ENCODE measurements at regions not wholly inside any gene's neighbourhood (a gene's known extent, or its start where the extent isn't known, plus 50 kb on each side); places are given as distances from the start of the nearest gene placed in this dataset.

DNA sequence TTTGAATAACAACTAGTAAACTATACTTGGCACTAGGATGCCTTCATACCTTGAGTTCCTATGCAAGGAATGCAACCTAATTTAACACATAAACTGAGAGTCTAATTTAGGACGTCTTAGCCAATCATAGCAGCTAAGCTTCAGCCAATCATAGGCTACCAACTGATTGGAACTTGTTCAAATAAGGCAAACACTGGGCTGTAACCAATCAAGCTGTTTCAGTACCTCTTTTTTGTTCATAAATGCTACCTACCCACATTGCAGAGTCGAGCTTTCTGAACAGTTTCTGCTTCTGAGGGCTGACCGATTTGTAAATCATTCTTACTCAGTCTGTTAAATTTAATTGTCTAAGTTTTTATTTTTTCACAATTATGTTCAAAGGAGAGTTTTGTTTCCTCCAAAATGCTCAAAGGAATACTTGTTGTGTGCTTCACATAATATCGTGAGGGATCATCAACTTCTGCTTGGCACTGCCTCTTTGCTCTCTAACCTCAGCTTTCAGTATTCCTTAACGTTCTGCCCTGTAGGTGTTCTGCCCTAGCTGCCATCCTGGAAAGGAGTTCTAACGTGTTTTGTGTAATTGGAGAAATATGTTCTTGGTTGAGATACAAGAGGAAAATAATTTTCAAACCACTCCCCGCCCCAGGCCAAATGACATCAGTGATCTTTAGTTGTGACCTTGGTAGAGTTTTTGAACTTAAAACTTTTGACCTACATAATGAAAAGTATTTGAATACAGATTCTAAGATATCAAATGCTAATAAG is 380.4 kb upstream of the MIS18BP1 start (continued):
- no peak for TF ChIP-seq EZH2 (IDR thresholded peaks at IDR 0.05; ENCODE audit: low read depth, unreplicated experiment)
- TF ChIP-seq NANOG (IDR thresholded peaks at IDR 0.05; ENCODE audit: borderline replicate concordance), result no peak
- TF ChIP-seq STAT1 (IDR thresholded peaks at IDR 0.05; ENCODE audit: unreplicated experiment), result no peak

DNA sequence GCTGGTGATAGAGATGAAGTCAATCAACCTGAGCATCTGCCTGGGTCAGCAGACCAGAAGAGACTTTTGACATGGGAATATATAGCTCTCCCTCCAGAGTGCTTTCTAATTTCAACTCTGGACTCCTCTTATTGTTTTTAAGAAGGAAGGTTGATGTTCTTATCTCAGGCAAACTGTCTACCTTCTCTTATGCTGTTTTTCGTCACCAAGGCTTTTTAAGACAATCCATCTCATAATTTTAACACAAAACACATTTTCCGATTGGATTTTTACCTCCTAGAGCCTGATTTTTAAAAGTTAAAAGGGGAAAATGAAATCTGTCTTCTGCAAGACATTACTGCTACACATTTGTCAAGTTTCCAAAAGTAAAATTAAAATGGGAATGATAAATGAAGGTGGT is 368.7 kb upstream of the MIS18BP1 start:
- Histone ChIP-seq H4K20me1 (replicated peaks; ENCODE audit: insufficient read depth) (no peaks in the 10 kb centered on the region), H3K4me1 (ENCODE audit: insufficient read depth) (no peaks in the 10 kb centered on the region), H3F3A (replicated peaks; ENCODE audit: low read depth) (no peaks in the 10 kb centered on the region), H3K4me2 (no peak overlapping the region), H3K27ac (ENCODE audit: low read depth) (no peak overlapping the region), H2AFZ (no peak overlapping the region), H3K4me3 (no peak overlapping the region), H3K27me3 (ENCODE audit: insufficient read depth) (no peaks in the 10 kb centered on the region), H3K79me2 (replicated peaks; ENCODE audit: insufficient read depth) (no peaks in the 10 kb centered on the region), H3K36me3 (ENCODE audit: insufficient read depth) (no peaks in the 10 kb centered on the region), H3K9me2 (ENCODE audit: insufficient read depth) (no peaks in the 10 kb centered on the region)
- no peak for ATAC-seq
- no peaks in the 10 kb centered on the region for H3K27me3 Mint-ChIP-seq (ENCODE audit: insufficient read depth, low read depth, poor library complexity)
- no peak for DNase-seq (ENCODE audit: low spot score)
- H3K4me3 Mint-ChIP-seq, result no peak overlapping the region
- H3K9me3 Mint-ChIP-seq, result no peaks in the 10 kb centered on the region
- H3K36me3 Mint-ChIP-seq (ENCODE audit: low read depth), result no peaks in the 10 kb centered on the region
- no peak overlapping the region for H3K27ac Mint-ChIP-seq
- peaks cover 4% of the 10 kb centered on the region; the same call in 2 of the 3 replicates for H3K4me1 Mint-ChIP-seq
- no peak for TF ChIP-seq JUNB (IDR thresholded peaks at IDR 0.05; ENCODE audit: unreplicated experiment)
- TF ChIP-seq EZH2 (IDR thresholded peaks at IDR 0.05; ENCODE audit: low read depth, unreplicated experiment), result no peak
- TF ChIP-seq ZNF114 (CRISPR knock-in tag; IDR thresholded peaks at IDR 0.05), result no peak
- no peak for TF ChIP-seq EZH2phosphoT487 (IDR thresholded peaks at IDR 0.05; ENCODE audit: unreplicated experiment)
- no peak for TF ChIP-seq NANOG (IDR thresholded peaks at IDR 0.05; ENCODE audit: borderline replicate concordance)
- no peak for TF ChIP-seq CREB1 (CRISPR knock-in tag; IDR thresholded peaks at IDR 0.05; ENCODE audit: low read depth)
- TF ChIP-seq POLR2AphosphoS5 (IDR thresholded peaks at IDR 0.05; ENCODE audit: low read depth), result no peak
- TF ChIP-seq ZNF331 (CRISPR knock-in tag; IDR thresholded peaks at IDR 0.05; ENCODE audit: low read depth), result no peak
- TF ChIP-seq, protein P1, sequence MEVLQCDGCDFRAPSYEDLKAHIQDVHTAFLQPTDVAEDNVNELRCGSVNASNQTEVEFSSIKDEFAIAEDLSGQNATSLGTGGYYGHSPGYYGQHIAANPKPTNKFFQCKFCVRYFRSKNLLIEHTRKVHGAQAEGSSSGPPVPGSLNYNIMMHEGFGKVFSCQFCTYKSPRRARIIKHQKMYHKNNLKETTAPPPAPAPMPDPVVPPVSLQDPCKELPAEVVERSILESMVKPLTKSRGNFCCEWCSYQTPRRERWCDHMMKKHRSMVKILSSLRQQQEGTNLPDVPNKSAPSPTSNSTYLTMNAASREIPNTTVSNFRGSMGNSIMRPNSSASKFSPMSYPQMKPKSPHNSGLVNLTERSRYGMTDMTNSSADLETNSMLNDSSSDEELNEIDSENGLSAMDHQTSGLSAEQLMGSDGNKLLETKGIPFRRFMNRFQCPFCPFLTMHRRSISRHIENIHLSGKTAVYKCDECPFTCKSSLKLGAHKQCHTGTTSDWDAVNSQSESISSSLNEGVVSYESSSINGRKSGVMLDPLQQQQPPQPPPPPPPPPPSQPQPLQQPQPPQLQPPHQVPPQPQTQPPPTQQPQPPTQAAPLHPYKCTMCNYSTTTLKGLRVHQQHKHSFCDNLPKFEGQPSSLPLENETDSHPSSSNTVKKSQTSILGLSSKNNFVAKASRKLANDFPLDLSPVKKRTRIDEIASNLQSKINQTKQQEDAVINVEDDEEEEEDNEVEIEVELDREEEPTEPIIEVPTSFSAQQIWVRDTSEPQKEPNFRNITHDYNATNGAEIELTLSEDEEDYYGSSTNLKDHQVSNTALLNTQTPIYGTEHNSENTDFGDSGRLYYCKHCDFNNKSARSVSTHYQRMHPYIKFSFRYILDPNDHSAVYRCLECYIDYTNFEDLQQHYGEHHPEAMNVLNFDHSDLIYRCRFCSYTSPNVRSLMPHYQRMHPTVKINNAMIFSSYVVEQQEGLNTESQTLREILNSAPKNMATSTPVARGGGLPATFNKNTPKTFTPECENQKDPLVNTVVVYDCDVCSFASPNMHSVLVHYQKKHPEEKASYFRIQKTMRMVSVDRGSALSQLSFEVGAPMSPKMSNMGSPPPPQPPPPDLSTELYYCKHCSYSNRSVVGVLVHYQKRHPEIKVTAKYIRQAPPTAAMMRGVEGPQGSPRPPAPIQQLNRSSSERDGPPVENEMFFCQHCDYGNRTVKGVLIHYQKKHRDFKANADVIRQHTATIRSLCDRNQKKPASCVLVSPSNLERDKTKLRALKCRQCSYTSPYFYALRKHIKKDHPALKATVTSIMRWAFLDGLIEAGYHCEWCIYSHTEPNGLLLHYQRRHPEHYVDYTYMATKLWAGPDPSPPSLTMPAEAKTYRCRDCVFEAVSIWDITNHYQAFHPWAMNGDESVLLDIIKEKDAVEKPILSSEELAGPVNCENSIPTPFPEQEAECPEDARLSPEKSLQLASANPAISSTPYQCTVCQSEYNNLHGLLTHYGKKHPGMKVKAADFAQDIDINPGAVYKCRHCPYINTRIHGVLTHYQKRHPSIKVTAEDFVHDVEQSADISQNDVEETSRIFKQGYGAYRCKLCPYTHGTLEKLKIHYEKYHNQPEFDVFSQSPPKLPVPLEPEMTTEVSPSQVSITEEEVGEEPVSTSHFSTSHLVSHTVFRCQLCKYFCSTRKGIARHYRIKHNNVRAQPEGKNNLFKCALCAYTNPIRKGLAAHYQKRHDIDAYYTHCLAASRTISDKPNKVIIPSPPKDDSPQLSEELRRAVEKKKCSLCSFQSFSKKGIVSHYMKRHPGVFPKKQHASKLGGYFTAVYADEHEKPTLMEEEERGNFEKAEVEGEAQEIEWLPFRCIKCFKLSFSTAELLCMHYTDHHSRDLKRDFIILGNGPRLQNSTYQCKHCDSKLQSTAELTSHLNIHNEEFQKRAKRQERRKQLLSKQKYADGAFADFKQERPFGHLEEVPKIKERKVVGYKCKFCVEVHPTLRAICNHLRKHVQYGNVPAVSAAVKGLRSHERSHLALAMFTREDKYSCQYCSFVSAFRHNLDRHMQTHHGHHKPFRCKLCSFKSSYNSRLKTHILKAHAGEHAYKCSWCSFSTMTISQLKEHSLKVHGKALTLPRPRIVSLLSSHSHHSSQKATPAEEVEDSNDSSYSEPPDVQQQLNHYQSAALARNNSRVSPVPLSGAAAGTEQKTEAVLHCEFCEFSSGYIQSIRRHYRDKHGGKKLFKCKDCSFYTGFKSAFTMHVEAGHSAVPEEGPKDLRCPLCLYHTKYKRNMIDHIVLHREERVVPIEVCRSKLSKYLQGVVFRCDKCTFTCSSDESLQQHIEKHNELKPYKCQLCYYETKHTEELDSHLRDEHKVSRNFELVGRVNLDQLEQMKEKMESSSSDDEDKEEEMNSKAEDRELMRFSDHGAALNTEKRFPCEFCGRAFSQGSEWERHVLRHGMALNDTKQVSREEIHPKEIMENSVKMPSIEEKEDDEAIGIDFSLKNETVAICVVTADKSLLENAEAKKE (CRISPR knock-in tag; IDR thresholded peaks at IDR 0.05), result no peak
- TF ChIP-seq, protein P2, sequence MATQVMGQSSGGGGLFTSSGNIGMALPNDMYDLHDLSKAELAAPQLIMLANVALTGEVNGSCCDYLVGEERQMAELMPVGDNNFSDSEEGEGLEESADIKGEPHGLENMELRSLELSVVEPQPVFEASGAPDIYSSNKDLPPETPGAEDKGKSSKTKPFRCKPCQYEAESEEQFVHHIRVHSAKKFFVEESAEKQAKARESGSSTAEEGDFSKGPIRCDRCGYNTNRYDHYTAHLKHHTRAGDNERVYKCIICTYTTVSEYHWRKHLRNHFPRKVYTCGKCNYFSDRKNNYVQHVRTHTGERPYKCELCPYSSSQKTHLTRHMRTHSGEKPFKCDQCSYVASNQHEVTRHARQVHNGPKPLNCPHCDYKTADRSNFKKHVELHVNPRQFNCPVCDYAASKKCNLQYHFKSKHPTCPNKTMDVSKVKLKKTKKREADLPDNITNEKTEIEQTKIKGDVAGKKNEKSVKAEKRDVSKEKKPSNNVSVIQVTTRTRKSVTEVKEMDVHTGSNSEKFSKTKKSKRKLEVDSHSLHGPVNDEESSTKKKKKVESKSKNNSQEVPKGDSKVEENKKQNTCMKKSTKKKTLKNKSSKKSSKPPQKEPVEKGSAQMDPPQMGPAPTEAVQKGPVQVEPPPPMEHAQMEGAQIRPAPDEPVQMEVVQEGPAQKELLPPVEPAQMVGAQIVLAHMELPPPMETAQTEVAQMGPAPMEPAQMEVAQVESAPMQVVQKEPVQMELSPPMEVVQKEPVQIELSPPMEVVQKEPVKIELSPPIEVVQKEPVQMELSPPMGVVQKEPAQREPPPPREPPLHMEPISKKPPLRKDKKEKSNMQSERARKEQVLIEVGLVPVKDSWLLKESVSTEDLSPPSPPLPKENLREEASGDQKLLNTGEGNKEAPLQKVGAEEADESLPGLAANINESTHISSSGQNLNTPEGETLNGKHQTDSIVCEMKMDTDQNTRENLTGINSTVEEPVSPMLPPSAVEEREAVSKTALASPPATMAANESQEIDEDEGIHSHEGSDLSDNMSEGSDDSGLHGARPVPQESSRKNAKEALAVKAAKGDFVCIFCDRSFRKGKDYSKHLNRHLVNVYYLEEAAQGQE (IDR thresholded peaks at IDR 0.05; ENCODE audit: unreplicated experiment), result no peak
- no peak for TF ChIP-seq STAT1 (IDR thresholded peaks at IDR 0.05; ENCODE audit: unreplicated experiment)
- TF ChIP-seq, protein P3, sequence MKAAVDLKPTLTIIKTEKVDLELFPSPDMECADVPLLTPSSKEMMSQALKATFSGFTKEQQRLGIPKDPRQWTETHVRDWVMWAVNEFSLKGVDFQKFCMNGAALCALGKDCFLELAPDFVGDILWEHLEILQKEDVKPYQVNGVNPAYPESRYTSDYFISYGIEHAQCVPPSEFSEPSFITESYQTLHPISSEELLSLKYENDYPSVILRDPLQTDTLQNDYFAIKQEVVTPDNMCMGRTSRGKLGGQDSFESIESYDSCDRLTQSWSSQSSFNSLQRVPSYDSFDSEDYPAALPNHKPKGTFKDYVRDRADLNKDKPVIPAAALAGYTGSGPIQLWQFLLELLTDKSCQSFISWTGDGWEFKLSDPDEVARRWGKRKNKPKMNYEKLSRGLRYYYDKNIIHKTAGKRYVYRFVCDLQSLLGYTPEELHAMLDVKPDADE (IDR thresholded peaks at IDR 0.05), result no peak

Data from GM23338 (cell line).